HCT116 (cell line): ENCODE measurements at regions not wholly inside any gene's neighbourhood (a gene's known extent, or its start where the extent isn't known, plus 50 kb on each side); places are given as distances from the start of the nearest gene placed in this dataset.

ENCODE experiments used
- CBX3 ChIP-seq: IDR thresholded peaks from 2 replicates; pipeline ENCODE4 v1.6.1; 2012; ENCODE audit warnings: low read depth
- CEBPB ChIP-seq: IDR thresholded peaks from 2 replicates; pipeline ENCODE4 v1.6.1; 2012; ENCODE audit warnings: low read depth
- EGR1 ChIP-seq: IDR thresholded peaks from 2 replicates; pipeline ENCODE4 v1.6.1; 2012; ENCODE audit warnings: low read depth
- ELF1 ChIP-seq: IDR thresholded peaks from 2 replicates; pipeline ENCODE4 v1.6.1; 2012; ENCODE audit warnings: low read depth, borderline replicate concordance
- EZH2 ChIP-seq: fragments of 200-600 bp; sonication (generic); IDR thresholded peaks from 2 replicates; pipeline ENCODE4 v1.6.1; 2017; ENCODE audit warnings: antibody characterized with exemption, mixed run types
- POLR2A ChIP-seq: IDR thresholded peaks from 2 replicates; pipeline ENCODE4 v1.7.0; 2011; ENCODE audit warnings: borderline replicate concordance; ENCODE audit not compliant: insufficient read depth, insufficient read length; ENCODE audit errors: extremely low read depth
- POLR2AphosphoS5 ChIP-seq: IDR thresholded peaks from 2 replicates; pipeline ENCODE4 v1.6.1; 2011; ENCODE audit warnings: mild to moderate bottlenecking, low read depth, low read length, moderate library complexity
- RAD21 ChIP-seq: IDR thresholded peaks from 2 replicates; pipeline ENCODE4 v1.6.1; 2012; ENCODE audit warnings: low read depth, mild to moderate bottlenecking
- SRF ChIP-seq: IDR thresholded peaks from 2 replicates; pipeline ENCODE4 v1.6.1; 2012; ENCODE audit warnings: low read depth
- ZNF274 ChIP-seq: fragments of 200-500 bp; sonication (Bioruptor generic); IDR thresholded peaks from 2 replicates; pipeline ENCODE4 v1.6.1; 2014; ENCODE audit warnings: mild to moderate bottlenecking, low read depth, low read length, inconsistent platforms
- TF ChIP-seq, protein P1 (sequence below), 3 experiments: fragments of 200-600 bp in 1 of 3; sonication (generic) in 1 of 3; IDR thresholded peaks in 2 of 3; conservative IDR thresholded peaks in 1 of 3; 2 replicates each; pipeline ENCODE4 v1.5.1; 2012 to 2017; ENCODE audit warnings: low read depth in 2 of 3, low read length in 2 of 3, antibody characterized with exemption in 1 of 3, borderline replicate concordance in 1 of 3, control low read depth in 1 of 3, mild to moderate bottlenecking in 1 of 3, mixed read lengths in 1 of 3, mixed run types in 1 of 3, moderate library complexity in 1 of 3; ENCODE audit not compliant: insufficient read depth in 1 of 3
- TF ChIP-seq, protein P2 (sequence below): IDR thresholded peaks from 2 replicates; pipeline ENCODE4 v1.6.1; 2012
- TF ChIP-seq, protein P3 (sequence below): IDR thresholded peaks from 2 replicates; pipeline ENCODE4 v1.6.1; 2012
- TF ChIP-seq, protein P4 (sequence below): IDR thresholded peaks from 2 replicates; pipeline ENCODE4 v1.6.1; 2012; ENCODE audit warnings: low read depth

DNA sequence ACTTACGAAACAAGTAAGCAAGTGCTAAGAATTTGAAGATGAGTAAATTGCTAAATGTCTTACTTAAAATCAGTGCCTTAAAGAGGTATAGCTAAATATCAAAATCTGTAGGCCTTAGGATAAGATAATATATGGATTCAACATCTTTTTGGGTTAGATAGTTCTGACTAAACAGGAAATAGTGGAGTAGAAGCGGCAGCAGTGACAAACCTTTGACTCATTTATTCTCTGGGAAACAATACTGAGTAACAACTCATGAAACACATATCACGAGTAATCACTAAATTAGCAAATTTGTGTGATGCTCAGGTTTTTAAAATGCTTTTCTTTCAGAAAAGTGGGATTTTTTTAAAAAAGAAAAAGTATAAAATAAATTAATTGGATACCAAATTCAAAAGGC is 762.1 kb upstream of the TYRP1 start:
- TF ChIP-seq POLR2A = no peak
- no peak for TF ChIP-seq POLR2AphosphoS5
- no peak for TF ChIP-seq RAD21
- TF ChIP-seq EZH2 = no peak
- TF ChIP-seq, protein P1, sequence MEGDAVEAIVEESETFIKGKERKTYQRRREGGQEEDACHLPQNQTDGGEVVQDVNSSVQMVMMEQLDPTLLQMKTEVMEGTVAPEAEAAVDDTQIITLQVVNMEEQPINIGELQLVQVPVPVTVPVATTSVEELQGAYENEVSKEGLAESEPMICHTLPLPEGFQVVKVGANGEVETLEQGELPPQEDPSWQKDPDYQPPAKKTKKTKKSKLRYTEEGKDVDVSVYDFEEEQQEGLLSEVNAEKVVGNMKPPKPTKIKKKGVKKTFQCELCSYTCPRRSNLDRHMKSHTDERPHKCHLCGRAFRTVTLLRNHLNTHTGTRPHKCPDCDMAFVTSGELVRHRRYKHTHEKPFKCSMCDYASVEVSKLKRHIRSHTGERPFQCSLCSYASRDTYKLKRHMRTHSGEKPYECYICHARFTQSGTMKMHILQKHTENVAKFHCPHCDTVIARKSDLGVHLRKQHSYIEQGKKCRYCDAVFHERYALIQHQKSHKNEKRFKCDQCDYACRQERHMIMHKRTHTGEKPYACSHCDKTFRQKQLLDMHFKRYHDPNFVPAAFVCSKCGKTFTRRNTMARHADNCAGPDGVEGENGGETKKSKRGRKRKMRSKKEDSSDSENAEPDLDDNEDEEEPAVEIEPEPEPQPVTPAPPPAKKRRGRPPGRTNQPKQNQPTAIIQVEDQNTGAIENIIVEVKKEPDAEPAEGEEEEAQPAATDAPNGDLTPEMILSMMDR (IDR thresholded peaks at IDR 0.05 in 2 of 3, conservative IDR thresholded peaks at IDR 0.05 in 1 of 3; ENCODE audit: borderline replicate concordance in 1 of 3, insufficient read depth in 1 of 3, low read depth in 2 of 3, low read length in 2 of 3) = no peak
- TF ChIP-seq, protein P2, sequence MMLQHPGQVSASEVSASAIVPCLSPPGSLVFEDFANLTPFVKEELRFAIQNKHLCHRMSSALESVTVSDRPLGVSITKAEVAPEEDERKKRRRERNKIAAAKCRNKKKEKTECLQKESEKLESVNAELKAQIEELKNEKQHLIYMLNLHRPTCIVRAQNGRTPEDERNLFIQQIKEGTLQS = no peak
- TF ChIP-seq, protein P3, sequence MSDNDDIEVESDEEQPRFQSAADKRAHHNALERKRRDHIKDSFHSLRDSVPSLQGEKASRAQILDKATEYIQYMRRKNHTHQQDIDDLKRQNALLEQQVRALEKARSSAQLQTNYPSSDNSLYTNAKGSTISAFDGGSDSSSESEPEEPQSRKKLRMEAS = no peak
- TF ChIP-seq CEBPB = no peak
- no peak for TF ChIP-seq SRF
- TF ChIP-seq EGR1 = no peak
- no peak for TF ChIP-seq CBX3
- no peak for TF ChIP-seq ELF1
- no peak for TF ChIP-seq ZNF274
- TF ChIP-seq, protein P4, sequence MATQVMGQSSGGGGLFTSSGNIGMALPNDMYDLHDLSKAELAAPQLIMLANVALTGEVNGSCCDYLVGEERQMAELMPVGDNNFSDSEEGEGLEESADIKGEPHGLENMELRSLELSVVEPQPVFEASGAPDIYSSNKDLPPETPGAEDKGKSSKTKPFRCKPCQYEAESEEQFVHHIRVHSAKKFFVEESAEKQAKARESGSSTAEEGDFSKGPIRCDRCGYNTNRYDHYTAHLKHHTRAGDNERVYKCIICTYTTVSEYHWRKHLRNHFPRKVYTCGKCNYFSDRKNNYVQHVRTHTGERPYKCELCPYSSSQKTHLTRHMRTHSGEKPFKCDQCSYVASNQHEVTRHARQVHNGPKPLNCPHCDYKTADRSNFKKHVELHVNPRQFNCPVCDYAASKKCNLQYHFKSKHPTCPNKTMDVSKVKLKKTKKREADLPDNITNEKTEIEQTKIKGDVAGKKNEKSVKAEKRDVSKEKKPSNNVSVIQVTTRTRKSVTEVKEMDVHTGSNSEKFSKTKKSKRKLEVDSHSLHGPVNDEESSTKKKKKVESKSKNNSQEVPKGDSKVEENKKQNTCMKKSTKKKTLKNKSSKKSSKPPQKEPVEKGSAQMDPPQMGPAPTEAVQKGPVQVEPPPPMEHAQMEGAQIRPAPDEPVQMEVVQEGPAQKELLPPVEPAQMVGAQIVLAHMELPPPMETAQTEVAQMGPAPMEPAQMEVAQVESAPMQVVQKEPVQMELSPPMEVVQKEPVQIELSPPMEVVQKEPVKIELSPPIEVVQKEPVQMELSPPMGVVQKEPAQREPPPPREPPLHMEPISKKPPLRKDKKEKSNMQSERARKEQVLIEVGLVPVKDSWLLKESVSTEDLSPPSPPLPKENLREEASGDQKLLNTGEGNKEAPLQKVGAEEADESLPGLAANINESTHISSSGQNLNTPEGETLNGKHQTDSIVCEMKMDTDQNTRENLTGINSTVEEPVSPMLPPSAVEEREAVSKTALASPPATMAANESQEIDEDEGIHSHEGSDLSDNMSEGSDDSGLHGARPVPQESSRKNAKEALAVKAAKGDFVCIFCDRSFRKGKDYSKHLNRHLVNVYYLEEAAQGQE = no peak
